ENCODE measurements at regions not wholly inside any gene's neighbourhood (a gene's known extent, or its start where the extent isn't known, plus 50 kb on each side); places are given as distances from the start of the nearest gene placed in this dataset.

- H3K4me1 ChIP-seq (ENCODE audit: insufficient read depth) = no peaks in the 10 kb centered on the region
- no peak for DNase-seq (ENCODE audit: low spot score)
- H3K4me3 ChIP-seq = no peak overlapping the region
- H3K27me3 ChIP-seq = no peaks in the 10 kb centered on the region
- no peaks in the 10 kb centered on the region for H3K9me2 ChIP-seq (replicated peaks; ENCODE audit: insufficient read depth)
- no peaks in the 10 kb centered on the region for H3K9me3 ChIP-seq (ENCODE audit: low read depth)
- H3K27ac ChIP-seq = no peak overlapping the region
- H3K4me2 ChIP-seq = no peak overlapping the region
- no peaks in the 10 kb centered on the region for H3K36me3 ChIP-seq (replicated peaks; ENCODE audit: insufficient read depth, low read depth)
- H4K20me1 ChIP-seq (ENCODE audit: insufficient read depth, poor library complexity, severe bottlenecking) = no peaks in the 10 kb centered on the region
- H2AFZ ChIP-seq = no peak overlapping the region
- no peaks in the 10 kb centered on the region for H3K79me2 ChIP-seq
- no CpG with 5 or more reads among the region's 2 CpGs for WGBS (ENCODE audit: low lambda C conversion rate, missing lambda C conversion rate)
- no peak for TF ChIP-seq CTCF (IDR thresholded peaks at IDR 0.05; ENCODE audit: poor library complexity)
- TF ChIP-seq EZH2phosphoT487 (IDR thresholded peaks at IDR 0.05; ENCODE audit: low read depth, severe bottlenecking, unreplicated experiment) = no peak
- no peak for TF ChIP-seq EZH2 (IDR thresholded peaks at IDR 0.05; ENCODE audit: borderline replicate concordance)
These were observed 246.9 kb upstream of the SYT1 start for GRCh38 chr12:78617683-78618082.

- Histone ChIP-seq H3K27ac (no peak overlapping the region), H3K4me1 (ENCODE audit: insufficient read depth) (no peaks in the 10 kb centered on the region), H3K4me2 (no peak overlapping the region), H2AFZ (no peak overlapping the region), H3K79me2 (no peaks in the 10 kb centered on the region), H3K36me3 (replicated peaks; ENCODE audit: insufficient read depth, low read depth) (no peaks in the 10 kb centered on the region), H4K20me1 (ENCODE audit: insufficient read depth, poor library complexity, severe bottlenecking) (no peaks in the 10 kb centered on the region), H3K27me3 (no peaks in the 10 kb centered on the region), H3K9me3 (ENCODE audit: low read depth) (no peaks in the 10 kb centered on the region), H3K4me3 (no peak overlapping the region), H3K9me2 (replicated peaks; ENCODE audit: insufficient read depth) (no peaks in the 10 kb centered on the region)
- WGBS (ENCODE audit: low lambda C conversion rate, missing lambda C conversion rate) = 90% methylated on average over 3 of the region's 3 CpGs
- no peak for DNase-seq (ENCODE audit: low spot score)
- TF ChIP-seq CTCF (IDR thresholded peaks at IDR 0.05; ENCODE audit: poor library complexity) (no peak), EZH2 (IDR thresholded peaks at IDR 0.05; ENCODE audit: borderline replicate concordance) (no peak), EZH2phosphoT487 (IDR thresholded peaks at IDR 0.05; ENCODE audit: low read depth, severe bottlenecking, unreplicated experiment) (no peak)
These were observed 241.9 kb upstream of the SYT1 start for GRCh38 chr12:78622529-78623195.

- no peak overlapping the region for H3K4me3 ChIP-seq
- H3K36me3 ChIP-seq (replicated peaks; ENCODE audit: insufficient read depth, low read depth) = no peaks in the 10 kb centered on the region
- no peaks in the 10 kb centered on the region for H3K4me1 ChIP-seq (ENCODE audit: insufficient read depth)
- H3K79me2 ChIP-seq = no peaks in the 10 kb centered on the region
- H4K20me1 ChIP-seq (ENCODE audit: insufficient read depth, poor library complexity, severe bottlenecking) = no peaks in the 10 kb centered on the region
- no peak overlapping the region for H3K4me2 ChIP-seq
- H3K9me3 ChIP-seq (ENCODE audit: low read depth) = no peaks in the 10 kb centered on the region
- H2AFZ ChIP-seq = no peak overlapping the region
- TF ChIP-seq EZH2phosphoT487 (IDR thresholded peaks at IDR 0.05; ENCODE audit: low read depth, severe bottlenecking, unreplicated experiment) = no peak
- no peaks in the 10 kb centered on the region for H3K9me2 ChIP-seq (replicated peaks; ENCODE audit: insufficient read depth)
- WGBS (ENCODE audit: low lambda C conversion rate, missing lambda C conversion rate) = 88% methylated on average over 1 of the region's 1 CpG
- no peaks in the 10 kb centered on the region for H3K27me3 ChIP-seq
- no peak for DNase-seq (ENCODE audit: low spot score)
- no peak overlapping the region for H3K27ac ChIP-seq
These were observed 236.0 kb upstream of the SYT1 start for GRCh38 chr12:78628491-78629100.

- Histone ChIP-seq H3K4me1 (ENCODE audit: insufficient read depth) (no peaks in the 10 kb centered on the region), H2AFZ (no peak overlapping the region), H3K27me3 (no peaks in the 10 kb centered on the region), H3K4me3 (no peak overlapping the region), H3K36me3 (replicated peaks; ENCODE audit: insufficient read depth, low read depth) (no peaks in the 10 kb centered on the region), H4K20me1 (ENCODE audit: insufficient read depth, poor library complexity, severe bottlenecking) (no peaks in the 10 kb centered on the region), H3K9me2 (replicated peaks; ENCODE audit: insufficient read depth) (no peaks in the 10 kb centered on the region), H3K27ac (no peak overlapping the region), H3K4me2 (no peak overlapping the region), H3K79me2 (no peaks in the 10 kb centered on the region), H3K9me3 (ENCODE audit: low read depth) (no peaks in the 10 kb centered on the region)
- TF ChIP-seq EZH2phosphoT487 (IDR thresholded peaks at IDR 0.05; ENCODE audit: low read depth, severe bottlenecking, unreplicated experiment) (no peak), EZH2 (IDR thresholded peaks at IDR 0.05; ENCODE audit: borderline replicate concordance) (no peak), CTCF (IDR thresholded peaks at IDR 0.05; ENCODE audit: poor library complexity) (no peak)
- no peak for DNase-seq (ENCODE audit: low spot score)
- WGBS (ENCODE audit: low lambda C conversion rate, missing lambda C conversion rate) = 70% methylated on average over 4 of the region's 4 CpGs
These were observed 228.2 kb upstream of the SYT1 start for GRCh38 chr12:78636231-78636855.

Data from hepatocyte (in vitro differentiated cells).